Body of pancreas (tissue), 4 donors: ENCODE measurements at regions not wholly inside any gene's neighbourhood (a gene's known extent, or its start where the extent isn't known, plus 50 kb on each side); places are given as distances from the start of the nearest gene placed in this dataset.

Source experiments
- ATAC-seq: fragments of 150-250 bp; one replicate; pipeline ENCODE4 v1.9.1; 2016
- DNase-seq, 4 donors: peaks; one replicate each; pipeline ENCODE4 v3.0.0-alpha.2; 2019
- H3K27ac ChIP-seq, 4 donors: fragments of 200-600 bp; sonication (generic); 1 replicate in 3 of 4; 2 replicates in 1 of 4; pipeline versions ENCODE4 v1.5.1 to v1.6.1; 2016 to 2019; ENCODE audit warnings: mild to moderate bottlenecking in 1 of 4, mixed read lengths in 1 of 4, moderate library complexity in 1 of 4
- H3K27me3 ChIP-seq, 2 donors: fragments of 200-600 bp; sonication (generic); one replicate each; pipeline ENCODE4 v1.6.0; 2016; ENCODE audit warnings: mild to moderate bottlenecking in 1 of 2
- H3K36me3 ChIP-seq, 2 donors: fragments of 200-600 bp; sonication (generic); replicated peaks in 1 of 2; 2 replicates each; pipeline ENCODE4 v1.5.1; 2016; ENCODE audit warnings: low read depth in 2 of 2; ENCODE audit not compliant: insufficient read depth in 1 of 2
- H3K4me1 ChIP-seq: fragments of 200-600 bp; sonication (generic); one replicate; pipeline ENCODE4 v1.6.0; 2016
- H3K4me3 ChIP-seq, 2 donors: fragments of 200-600 bp; sonication (generic); 1 replicate in 1 of 2; 2 replicates in 1 of 2; pipeline ENCODE4 v1.5.1; 2016 to 2019
- H3K9me3 ChIP-seq, 3 donors: fragments of 200-600 bp; sonication (generic); 1 replicate in 2 of 3; 2 replicates in 1 of 3; pipeline ENCODE4 v1.5.1; 2016
- CTCF ChIP-seq, 7 experiments: fragments of 450-650 bp in 4 of 7; fragments of 200-600 bp in 3 of 7; sonication (generic) in 3 of 7; IDR thresholded peaks; one replicate each; pipeline ENCODE4 v1.5.1; 2016 to 2019; ENCODE audit warnings: antibody characterized with exemption in 7 of 7
- POLR2A ChIP-seq, 3 donors: fragments of 450-650 bp; IDR thresholded peaks; one replicate each; pipeline ENCODE4 v1.6.1; 2016; ENCODE audit warnings: antibody characterized with exemption in 3 of 3, mild to moderate bottlenecking in 2 of 3
- WGBS, 2 donors: methylation state at CpG; one replicate each; pipeline ENCODE4 v1.1.5; 2017; 5-methylcytosine and 5-hydroxymethylcytosine counted together
- intact Hi-C: fragments of 100-400 bp; cut with DNase I; formaldehyde crosslinking; loops from one replicate; pipeline ENCODE4 v1.15.1; 2023

- Histone ChIP-seq H3K36me3 (no peaks in the 10 kb centered on the region), H3K4me3 (no peak overlapping the region), H3K9me3 (no peaks in the 10 kb centered on the region), H3K27me3 (no peaks in the 10 kb centered on the region), H3K27ac (no peak overlapping the region), H3K4me1 (peaks cover 3% of the 10 kb centered on the region)
- 50 to 53% methylated on average over 10 of the region's 10 CpGs for WGBS, 2 donors
- intact Hi-C loops, result no loop called here
- TF ChIP-seq CTCF (IDR thresholded peaks at IDR 0.05) (peak; percentile 26 to 79 (median 70)), POLR2A (IDR thresholded peaks at IDR 0.05) (no peak)
- ATAC-seq (peak; percentile 67), DNase-seq (no peak)
Measured at GRCh38 chr9:86413971-86414880, 60.0 kb upstream of the TUT7 start.

GRCh38 chr9:86410281-86410680, 56.1 kb upstream of the TUT7 start:
- Histone ChIP-seq H3K4me1 (peaks cover 29% of the 10 kb centered on the region), H3K27me3 (no peaks in the 10 kb centered on the region), H3K9me3 (no peaks in the 10 kb centered on the region), H3K36me3 (no peaks in the 10 kb centered on the region), H3K27ac (no peak overlapping the region), H3K4me3 (no peak overlapping the region)
- no peak for TF ChIP-seq CTCF (IDR thresholded peaks at IDR 0.05)
- no peak for ATAC-seq
- 85 to 96% methylated on average over 4 to 5 of the region's 5 CpGs for WGBS, 2 donors
- intact Hi-C loops, result no loop called here
- DNase-seq, result no peak

GRCh38 chr9:86408121-86408520, 53.9 kb upstream of the TUT7 start:
- ATAC-seq (no peak), DNase-seq (no peak)
- H3K27ac ChIP-seq, result no peak overlapping the region
- no peak overlapping the region for H3K4me3 ChIP-seq
- H3K4me1 ChIP-seq, result peaks cover 38% of the 10 kb centered on the region
- WGBS, 2 donors, result 93 to 94% methylated on average over 1 of the region's 1 CpG
- H3K36me3 ChIP-seq, result no peaks in the 10 kb centered on the region
- intact Hi-C loops, result no loop called here
- no peak for TF ChIP-seq POLR2A (IDR thresholded peaks at IDR 0.05)
- TF ChIP-seq CTCF (IDR thresholded peaks at IDR 0.05), result no peak
- no peaks in the 10 kb centered on the region for H3K27me3 ChIP-seq
- no peaks in the 10 kb centered on the region for H3K9me3 ChIP-seq

GRCh38 chr9:86407022-86407421, 52.8 kb upstream of the TUT7 start:
- TF ChIP-seq CTCF (IDR thresholded peaks at IDR 0.05), result no peak
- TF ChIP-seq POLR2A (IDR thresholded peaks at IDR 0.05), result peak in 2 of 3 donors; percentile 49 to 58
- Histone ChIP-seq H3K27ac (peak overlapping the region; percentile 41 to 80 (median 78)), H3K27me3 (no peaks in the 10 kb centered on the region), H3K4me3 (no peak overlapping the region), H3K36me3 (no peaks in the 10 kb centered on the region), H3K4me1 (peaks cover 38% of the 10 kb centered on the region), H3K9me3 (no peaks in the 10 kb centered on the region)
- peak; percentile 92 for ATAC-seq
- DNase-seq, result peak; percentile 86 to 94 (median 92)
- intact Hi-C loops, result no loop called here
- WGBS, 2 donors, result 12 to 25% methylated on average over 3 of the region's 3 CpGs

- Histone ChIP-seq H3K4me3 (no peak overlapping the region), H3K9me3 (no peaks in the 10 kb centered on the region), H3K36me3 (no peaks in the 10 kb centered on the region), H3K4me1 (peaks cover 38% of the 10 kb centered on the region), H3K27ac (peak overlapping the region; percentile 41 to 80 (median 78)), H3K27me3 (no peaks in the 10 kb centered on the region)
- DNase-seq (peak in 2 of 4 donors; percentile 24 to 42), ATAC-seq (peak; percentile 41)
- intact Hi-C loops, result no loop called here
- no peak for TF ChIP-seq CTCF (IDR thresholded peaks at IDR 0.05)
- TF ChIP-seq POLR2A (IDR thresholded peaks at IDR 0.05), result no peak
- WGBS, 2 donors, result 30 to 58% methylated on average over 4 of the region's 4 CpGs
Measured at GRCh38 chr9:86406366-86406765, 52.2 kb upstream of the TUT7 start.
